Ascending aorta (tissue), 2 donors: ENCODE measurements at regions not wholly inside any gene's neighbourhood (a gene's known extent, or its start where the extent isn't known, plus 50 kb on each side); places are given as distances from the start of the nearest gene placed in this dataset.

Experiments
- DNase-seq, 2 donors: peaks; one replicate each; pipeline ENCODE4 v3.0.0-alpha.2; 2019; ENCODE audit warnings: low spot score in 2 of 2
- H3K27ac ChIP-seq, 2 donors: fragments of 200-600 bp; sonication (generic); one replicate each; pipeline ENCODE4 v1.5.1; 2016 to 2017; ENCODE audit warnings: mild to moderate bottlenecking in 1 of 2
- H3K27me3 ChIP-seq: fragments of 200-600 bp; sonication (generic); one replicate; pipeline ENCODE4 v1.5.1; 2017
- H3K36me3 ChIP-seq, 2 donors: fragments of 200-600 bp; sonication (generic); one replicate each; pipeline ENCODE4 v1.5.1; 2016
- H3K4me1 ChIP-seq, 2 donors: fragments of 200-600 bp; sonication (generic); one replicate each; pipeline ENCODE4 v1.5.1; 2016 to 2017; ENCODE audit warnings: mild to moderate bottlenecking in 1 of 2
- H3K4me3 ChIP-seq, 2 donors: fragments of 200-600 bp; sonication (generic); one replicate each; pipeline ENCODE4 v1.5.1; 2016 to 2017; ENCODE audit warnings: mild to moderate bottlenecking in 1 of 2
- H3K9me3 ChIP-seq, 2 donors: fragments of 200-600 bp; sonication (generic); one replicate each; pipeline ENCODE4 v1.5.1; 2016
- intact Hi-C: fragments of 100-400 bp; cut with DNase I; formaldehyde crosslinking; loops from one replicate; pipeline ENCODE4 v1.15.1; 2023
- TF ChIP-seq, protein P1 (sequence below), 3 experiments: fragments of 200-600 bp in 2 of 3; fragments of 450-650 bp in 1 of 3; sonication (generic) in 2 of 3; IDR thresholded peaks; one replicate each; pipeline ENCODE4 v1.5.1; 2016 to 2019; ENCODE audit warnings: antibody characterized with exemption in 3 of 3, mild to moderate bottlenecking in 1 of 3, moderate library complexity in 1 of 3

DNA sequence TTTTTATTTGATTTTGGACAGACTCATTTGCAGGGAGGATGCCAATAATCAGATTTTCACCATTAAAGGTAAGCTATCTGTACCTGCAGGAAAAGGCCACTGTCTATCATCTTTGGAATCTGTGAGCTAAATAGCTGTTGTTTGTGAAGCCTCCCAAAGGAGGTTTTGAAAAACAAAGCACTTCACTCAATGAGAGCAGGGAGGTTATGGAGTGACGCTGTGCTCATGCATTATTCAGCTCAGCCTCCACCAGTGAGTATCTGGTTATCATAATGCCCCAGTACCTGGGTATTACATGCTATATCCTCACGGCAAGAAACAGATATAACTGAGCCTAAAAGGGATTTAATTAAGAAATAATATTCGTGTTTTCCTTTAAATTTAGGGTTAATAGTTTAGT, 189.6 kb upstream of the PIK3C3 start:
- TF ChIP-seq, protein P1, sequence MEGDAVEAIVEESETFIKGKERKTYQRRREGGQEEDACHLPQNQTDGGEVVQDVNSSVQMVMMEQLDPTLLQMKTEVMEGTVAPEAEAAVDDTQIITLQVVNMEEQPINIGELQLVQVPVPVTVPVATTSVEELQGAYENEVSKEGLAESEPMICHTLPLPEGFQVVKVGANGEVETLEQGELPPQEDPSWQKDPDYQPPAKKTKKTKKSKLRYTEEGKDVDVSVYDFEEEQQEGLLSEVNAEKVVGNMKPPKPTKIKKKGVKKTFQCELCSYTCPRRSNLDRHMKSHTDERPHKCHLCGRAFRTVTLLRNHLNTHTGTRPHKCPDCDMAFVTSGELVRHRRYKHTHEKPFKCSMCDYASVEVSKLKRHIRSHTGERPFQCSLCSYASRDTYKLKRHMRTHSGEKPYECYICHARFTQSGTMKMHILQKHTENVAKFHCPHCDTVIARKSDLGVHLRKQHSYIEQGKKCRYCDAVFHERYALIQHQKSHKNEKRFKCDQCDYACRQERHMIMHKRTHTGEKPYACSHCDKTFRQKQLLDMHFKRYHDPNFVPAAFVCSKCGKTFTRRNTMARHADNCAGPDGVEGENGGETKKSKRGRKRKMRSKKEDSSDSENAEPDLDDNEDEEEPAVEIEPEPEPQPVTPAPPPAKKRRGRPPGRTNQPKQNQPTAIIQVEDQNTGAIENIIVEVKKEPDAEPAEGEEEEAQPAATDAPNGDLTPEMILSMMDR (IDR thresholded peaks at IDR 0.05), result no peak
- no peaks in the 10 kb centered on the region for H3K4me1 ChIP-seq
- no peaks in the 10 kb centered on the region for H3K36me3 ChIP-seq
- H3K27ac ChIP-seq, result no peak overlapping the region
- H3K27me3 ChIP-seq, result no peaks in the 10 kb centered on the region
- H3K4me3 ChIP-seq, result no peak overlapping the region
- no peaks in the 10 kb centered on the region for H3K9me3 ChIP-seq
- intact Hi-C loops, result no loop called here
- DNase-seq, result no peak

DNA sequence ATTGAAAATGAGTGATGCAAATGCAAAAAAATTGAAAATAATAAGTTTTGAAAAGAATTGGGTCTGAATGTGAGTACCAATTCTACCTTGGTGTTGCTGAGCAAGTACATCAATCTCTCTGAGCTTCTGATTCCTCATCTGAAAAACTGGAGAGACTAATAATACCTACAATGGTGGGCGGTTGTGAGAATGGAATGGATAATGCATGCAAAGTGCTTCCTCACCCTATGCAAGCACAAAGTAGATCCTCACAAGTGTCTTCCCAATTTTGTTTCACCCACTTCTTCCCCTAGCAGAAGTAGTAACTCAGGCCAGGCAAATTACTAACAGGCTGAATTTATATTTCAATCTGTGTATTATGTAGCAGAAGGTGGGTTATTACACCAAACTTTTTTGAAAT, 191.7 kb upstream of the PIK3C3 start:
- no peaks in the 10 kb centered on the region for H3K4me1 ChIP-seq
- TF ChIP-seq, protein P1 (IDR thresholded peaks at IDR 0.05), result no peak
- DNase-seq, result no peak
- H3K4me3 ChIP-seq, result no peak overlapping the region
- no peaks in the 10 kb centered on the region for H3K9me3 ChIP-seq
- intact Hi-C loops, result no loop called here
- no peaks in the 10 kb centered on the region for H3K36me3 ChIP-seq
- no peak overlapping the region for H3K27ac ChIP-seq
- H3K27me3 ChIP-seq, result no peaks in the 10 kb centered on the region

DNA sequence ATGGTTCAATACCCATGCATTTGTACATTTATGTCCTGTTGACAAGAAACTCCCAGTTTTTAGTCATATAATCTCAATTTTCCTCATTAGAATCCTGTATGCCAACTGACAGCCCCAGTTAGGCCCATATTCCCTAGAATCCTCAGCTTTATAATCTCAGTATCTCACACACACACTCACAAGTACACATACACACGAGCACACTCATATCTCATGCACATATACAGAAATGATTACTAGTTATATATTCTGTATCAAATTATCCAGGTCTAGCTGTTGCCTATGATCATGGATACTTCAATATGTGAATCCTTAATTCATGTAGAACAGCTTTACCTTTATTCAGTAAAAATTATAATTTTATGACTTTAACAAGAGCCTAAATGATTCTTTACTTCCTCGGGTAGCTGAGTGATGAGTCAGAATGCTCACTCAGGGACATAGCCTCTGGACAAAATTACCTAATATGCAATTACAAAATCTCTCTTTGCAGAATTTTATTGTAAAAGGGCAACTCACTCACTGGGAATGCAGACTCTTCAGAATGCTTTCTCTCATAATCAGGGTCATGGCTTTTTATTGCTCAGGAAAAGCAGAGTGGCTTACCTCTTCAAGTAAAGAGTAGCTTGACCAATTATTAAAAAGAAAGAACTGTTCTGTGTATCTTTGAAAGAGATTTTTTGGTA, 193.6 kb upstream of the PIK3C3 start:
- intact Hi-C loops, result no loop called here
- no peaks in the 10 kb centered on the region for H3K9me3 ChIP-seq
- H3K4me3 ChIP-seq, result no peak overlapping the region
- H3K27ac ChIP-seq, result no peak overlapping the region
- no peaks in the 10 kb centered on the region for H3K36me3 ChIP-seq
- TF ChIP-seq, protein P1 (IDR thresholded peaks at IDR 0.05), result no peak
- H3K4me1 ChIP-seq, result no peaks in the 10 kb centered on the region
- no peak for DNase-seq
- H3K27me3 ChIP-seq, result no peaks in the 10 kb centered on the region

DNA sequence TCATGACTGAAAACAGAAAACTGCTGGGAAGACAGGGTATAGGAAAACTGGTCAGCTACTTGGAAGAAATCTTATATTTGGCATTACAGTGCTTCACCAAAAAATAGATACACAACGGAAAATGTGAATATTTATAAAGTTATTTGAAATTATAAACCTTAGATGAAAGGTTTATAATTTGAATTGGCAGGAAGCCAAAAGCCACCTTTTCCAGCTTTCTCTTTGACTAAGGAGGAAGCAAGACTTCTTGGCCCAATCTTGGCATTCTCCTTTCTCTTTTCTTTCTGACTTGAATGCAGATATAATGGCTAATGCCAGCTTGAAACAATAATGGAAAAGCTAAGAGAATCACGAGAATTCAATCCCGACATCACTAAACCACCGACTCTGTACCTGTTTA, 196.5 kb upstream of the PIK3C3 start:
- Histone ChIP-seq H3K4me1 (no peaks in the 10 kb centered on the region), H3K27ac (no peak overlapping the region), H3K4me3 (no peak overlapping the region), H3K9me3 (no peaks in the 10 kb centered on the region), H3K36me3 (no peaks in the 10 kb centered on the region), H3K27me3 (no peaks in the 10 kb centered on the region)
- TF ChIP-seq, protein P1 (IDR thresholded peaks at IDR 0.05), result no peak
- DNase-seq, result no peak
- intact Hi-C loops, result no loop called here

DNA sequence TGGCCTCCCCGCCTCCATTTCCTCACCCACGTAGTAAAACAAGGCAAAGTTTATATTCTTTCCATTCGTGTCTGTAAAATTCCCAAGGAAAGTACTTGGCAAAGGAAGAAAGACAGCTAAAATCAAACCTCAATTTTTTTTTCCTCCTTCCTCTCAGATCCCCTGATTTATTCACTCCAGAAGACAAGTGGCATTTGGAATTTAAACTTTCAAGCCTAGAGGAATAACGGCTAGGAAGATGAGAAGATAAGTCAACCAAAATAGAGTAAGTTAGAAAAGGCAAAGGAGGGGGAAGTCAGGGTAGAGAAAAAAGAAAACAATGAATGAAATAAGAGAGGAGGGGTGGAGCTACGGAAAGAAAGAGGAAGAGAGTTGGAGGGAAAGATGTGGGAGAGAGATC, 198.9 kb upstream of the PIK3C3 start:
- H3K4me3 ChIP-seq, result no peak overlapping the region
- intact Hi-C loops, result no loop called here
- no peaks in the 10 kb centered on the region for H3K9me3 ChIP-seq

More for the DNA sequence above, 198.9 kb upstream of the PIK3C3 start:
- TF ChIP-seq, protein P1 (IDR thresholded peaks at IDR 0.05), result no peak
- Histone ChIP-seq H3K27me3 (no peaks in the 10 kb centered on the region), H3K4me1 (no peaks in the 10 kb centered on the region), H3K27ac (no peak overlapping the region), H3K36me3 (no peaks in the 10 kb centered on the region)
- no peak for DNase-seq
